GM10248 (cell line): ENCODE measurements at regions not wholly inside any gene's neighbourhood (a gene's known extent, or its start where the extent isn't known, plus 50 kb on each side); places are given as distances from the start of the nearest gene placed in this dataset.

Source experiments
- CTCF ChIA-PET: fragments of 300-600 bp; sonication (Branson Sonifier 250); formaldehyde crosslinking; extraction: SDS; loops from one replicate; lab custom pipeline; 2021; ENCODE audit warnings: antibody characterized with exemption; lab: Yijun Ruan, JAX
- POLR2A ChIA-PET: fragments of 350-650 bp; sonication (Branson Sonifier 250); formaldehyde crosslinking; extraction: SDS; loops from one replicate; lab custom pipeline; 2020; ENCODE audit warnings: antibody characterized with exemption; lab: Yijun Ruan, JAX
- DNase-seq: peaks from one replicate; pipeline ENCODE4 v3.0.0; 2012; ENCODE audit errors: extremely low spot score
- TF ChIP-seq, protein P1 (sequence below): IDR thresholded peaks from 2 replicates; pipeline ENCODE4 v1.5.1; 2012; ENCODE audit warnings: mild to moderate bottlenecking, low read depth; ENCODE audit errors: extremely low read depth, missing control alignments, control extremely low read depth

DNA sequence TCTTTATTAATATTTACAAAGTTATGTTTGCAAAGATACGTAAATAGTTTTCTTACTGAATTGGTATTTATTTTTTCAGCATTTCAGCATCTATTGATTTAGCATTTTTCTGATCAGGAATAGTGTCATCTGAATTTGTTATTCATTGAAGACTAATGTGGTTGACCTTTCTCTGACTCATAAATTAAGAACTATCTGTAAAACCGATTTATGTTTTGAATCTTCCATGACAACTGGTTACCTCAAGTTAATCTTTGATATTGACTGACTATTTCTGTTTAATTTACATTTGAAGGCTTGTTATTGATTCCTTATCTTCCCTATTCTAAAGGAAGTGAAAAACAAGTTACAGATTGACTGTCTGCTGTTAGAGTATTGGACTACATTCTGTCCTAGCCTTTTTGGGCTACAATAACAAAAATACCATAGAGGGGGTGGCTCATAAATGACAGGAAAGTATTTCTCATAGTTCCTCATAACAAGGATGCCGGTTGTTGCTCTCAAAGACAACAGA is 1131.4 kb downstream of the PLA2G4A start:
- CTCF ChIA-PET = interaction anchor here (1.7 kb wide), 1 partner anchor 11 kb away, joined by 4 read pairs; no protein-coding TSS in a partner anchor
- DNase-seq = no peak
- TF ChIP-seq, protein P1, sequence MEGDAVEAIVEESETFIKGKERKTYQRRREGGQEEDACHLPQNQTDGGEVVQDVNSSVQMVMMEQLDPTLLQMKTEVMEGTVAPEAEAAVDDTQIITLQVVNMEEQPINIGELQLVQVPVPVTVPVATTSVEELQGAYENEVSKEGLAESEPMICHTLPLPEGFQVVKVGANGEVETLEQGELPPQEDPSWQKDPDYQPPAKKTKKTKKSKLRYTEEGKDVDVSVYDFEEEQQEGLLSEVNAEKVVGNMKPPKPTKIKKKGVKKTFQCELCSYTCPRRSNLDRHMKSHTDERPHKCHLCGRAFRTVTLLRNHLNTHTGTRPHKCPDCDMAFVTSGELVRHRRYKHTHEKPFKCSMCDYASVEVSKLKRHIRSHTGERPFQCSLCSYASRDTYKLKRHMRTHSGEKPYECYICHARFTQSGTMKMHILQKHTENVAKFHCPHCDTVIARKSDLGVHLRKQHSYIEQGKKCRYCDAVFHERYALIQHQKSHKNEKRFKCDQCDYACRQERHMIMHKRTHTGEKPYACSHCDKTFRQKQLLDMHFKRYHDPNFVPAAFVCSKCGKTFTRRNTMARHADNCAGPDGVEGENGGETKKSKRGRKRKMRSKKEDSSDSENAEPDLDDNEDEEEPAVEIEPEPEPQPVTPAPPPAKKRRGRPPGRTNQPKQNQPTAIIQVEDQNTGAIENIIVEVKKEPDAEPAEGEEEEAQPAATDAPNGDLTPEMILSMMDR = no peak
- POLR2A ChIA-PET = no interaction called here

DNA sequence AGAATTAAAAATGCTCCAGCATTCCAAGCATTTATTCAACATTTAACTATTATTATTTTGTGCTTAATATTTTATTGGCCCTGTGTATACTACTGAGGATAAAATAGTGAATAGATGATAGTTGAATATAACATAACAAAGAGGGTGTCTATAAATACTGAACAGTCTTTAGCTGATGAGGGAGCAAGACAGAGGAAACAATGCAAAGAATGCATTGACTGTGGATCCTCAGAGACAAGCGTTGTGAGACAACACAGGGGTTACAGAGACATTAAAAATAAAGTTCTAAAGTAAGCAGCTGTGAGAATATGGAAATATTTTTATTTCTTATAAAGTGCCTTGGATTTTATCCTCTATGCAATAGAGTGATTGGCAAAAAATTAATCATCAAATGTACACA is 1133.1 kb downstream of the PLA2G4A start:
- ChIA-PET POLR2A (no interaction called here), CTCF (interaction anchor here (0.8 kb wide), 1 partner anchor 41 kb away, joined by 4 read pairs; no protein-coding TSS in a partner anchor)
- TF ChIP-seq, protein P1 = no peak
- DNase-seq = no peak

DNA sequence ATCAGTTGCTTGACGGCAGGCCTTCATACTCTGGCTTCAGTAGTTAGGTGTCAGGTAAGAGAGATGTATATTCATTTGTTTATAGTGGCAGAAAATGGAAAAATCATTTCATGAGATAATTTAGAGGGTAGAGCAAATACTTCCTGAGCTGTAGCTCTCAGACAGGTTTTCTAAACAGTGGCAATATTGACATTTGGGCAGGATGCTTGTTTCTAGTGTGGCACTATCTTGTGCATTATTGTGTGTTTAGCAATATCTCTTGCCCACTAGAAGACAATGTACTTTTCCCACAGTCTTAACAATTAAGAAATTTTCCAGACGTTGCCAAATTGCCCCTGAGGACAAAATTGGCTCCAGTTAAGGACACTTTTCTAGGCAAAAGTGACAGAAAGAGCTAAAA is 1143.1 kb downstream of the PLA2G4A start:
- TF ChIP-seq, protein P1 = no peak
- no peak for DNase-seq
- ChIA-PET POLR2A (no interaction called here), CTCF (interaction anchor here (0.7 to 1.0 kb wide), 4 partner anchors 8 to 43 kb away, joined by 3 to 4 read pairs (median 4); no protein-coding TSS in a partner anchor)

DNA sequence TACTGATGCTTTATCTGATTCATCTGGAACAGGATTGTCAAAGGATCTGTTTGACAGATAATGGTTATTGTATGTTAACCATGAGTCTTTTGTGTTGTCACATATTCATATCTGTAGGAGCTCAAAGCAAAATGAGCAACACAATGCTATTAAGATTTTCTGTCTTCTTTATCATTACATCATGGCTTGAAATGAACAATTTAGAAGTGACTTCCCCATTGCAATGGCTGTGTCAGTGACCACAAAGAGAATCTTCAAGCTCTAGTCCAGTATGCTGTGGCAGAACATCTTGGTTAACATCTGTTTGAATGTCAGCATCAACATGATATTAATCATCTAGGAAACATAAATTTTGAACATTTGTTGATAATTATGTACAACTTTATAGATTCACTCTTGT is 1148.5 kb downstream of the PLA2G4A start:
- TF ChIP-seq, protein P1 = no peak
- ChIA-PET CTCF (no interaction called here), POLR2A (no interaction called here)
- no peak for DNase-seq

DNA sequence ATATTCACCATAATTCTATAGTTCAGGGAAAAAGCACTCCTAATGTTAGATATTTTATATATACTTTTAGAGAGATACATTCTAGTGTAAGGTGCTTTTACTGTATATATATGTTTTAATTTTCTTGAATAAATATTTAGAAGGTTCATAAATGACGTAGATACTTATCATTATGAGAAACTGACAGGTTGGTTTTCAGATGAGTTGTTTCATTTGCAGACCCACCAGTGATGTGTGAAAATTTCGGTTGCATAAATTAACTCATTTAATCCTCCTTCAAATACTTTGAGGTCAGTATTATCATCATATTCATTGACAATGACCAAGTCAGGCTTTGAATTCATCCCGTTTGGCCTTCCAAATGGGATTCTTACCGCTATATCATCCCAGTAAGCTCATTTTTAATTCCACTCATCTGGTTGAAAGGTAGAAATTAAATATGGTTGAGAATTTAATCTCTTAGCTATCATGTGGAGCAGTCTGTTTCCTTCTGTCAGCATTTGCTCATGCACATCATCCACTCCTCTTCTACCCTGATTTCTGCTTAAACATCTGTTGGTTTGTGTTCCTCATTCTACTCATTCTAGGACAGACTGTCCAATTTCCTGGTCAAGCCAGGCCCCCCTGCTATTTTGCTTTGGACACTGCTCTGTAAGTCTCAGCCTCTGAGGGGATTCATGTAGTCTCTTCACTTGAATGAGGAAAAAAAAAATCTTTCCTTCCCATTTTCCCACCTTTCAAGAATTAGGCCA is 1156.6 kb downstream of the PLA2G4A start:
- CTCF ChIA-PET = interaction anchor here (1.4 to 1.8 kb wide), 2 partner anchors 10 to 45 kb away, joined by 3 read pairs; no protein-coding TSS in a partner anchor

DNA sequence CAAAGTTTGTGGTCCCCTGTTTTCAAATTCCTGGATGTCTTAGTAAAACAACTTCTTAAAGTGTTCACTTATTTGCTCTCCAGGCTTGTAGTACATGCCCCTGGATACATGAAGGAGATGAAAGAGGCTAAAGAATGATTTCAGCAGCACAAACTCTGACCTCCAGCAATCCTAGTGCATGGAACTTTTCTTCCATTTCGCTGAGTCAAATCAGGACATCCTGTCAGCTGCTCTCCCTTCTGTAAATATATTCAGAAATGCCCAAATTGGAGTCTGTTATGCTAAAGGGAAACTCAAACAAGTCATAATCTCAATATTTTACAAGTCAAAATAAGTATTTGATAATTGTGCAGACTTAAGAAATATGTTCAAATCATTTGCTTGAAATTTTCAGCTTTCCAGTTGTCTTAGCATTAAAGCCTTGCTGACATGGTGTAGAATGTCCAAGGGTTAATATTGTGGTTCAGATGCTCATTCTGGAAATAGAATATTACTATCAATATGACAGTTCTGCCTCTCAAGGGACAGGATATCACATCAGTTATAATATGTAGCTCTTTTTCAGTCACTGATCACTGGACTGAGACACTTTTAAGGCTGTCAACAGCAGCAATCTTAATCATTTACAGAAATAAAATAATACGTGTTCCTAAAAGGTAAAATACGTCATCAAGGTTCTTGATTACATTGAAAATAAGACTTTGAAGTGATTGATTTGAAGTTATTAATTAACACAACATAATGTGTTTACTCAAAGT is 1157.3 kb downstream of the PLA2G4A start:
- DNase-seq = no peak
- TF ChIP-seq, protein P1 = no peak
- CTCF ChIA-PET = interaction anchor here (1.4 to 1.8 kb wide), 2 partner anchors 9 to 46 kb away, joined by 3 read pairs; no protein-coding TSS in a partner anchor
- POLR2A ChIA-PET = no interaction called here

More for the DNA sequence above, 1156.6 kb downstream of the PLA2G4A start:
- POLR2A ChIA-PET = no interaction called here
- TF ChIP-seq, protein P1 = no peak
- no peak for DNase-seq
